ENCODE measurements at regions not wholly inside any gene's neighbourhood (a gene's known extent, or its start where the extent isn't known, plus 50 kb on each side); places are given as distances from the start of the nearest gene placed in this dataset.

- no peak for DNase-seq
Observed at GRCh38 chr12:45553204-45553603, 176.3 kb upstream of the ARID2 start.

GRCh38 chr12:45557016-45557415, 172.5 kb upstream of the ARID2 start:
- no peak for DNase-seq

- no peak for DNase-seq
Observed at GRCh38 chr12:45558353-45558752, 171.2 kb upstream of the ARID2 start.

GRCh38 chr12:45559537-45559936, 170.0 kb upstream of the ARID2 start:
- DNase-seq = no peak

- no peak for DNase-seq
Observed at GRCh38 chr12:45560689-45561088, 168.8 kb upstream of the ARID2 start.

GRCh38 chr12:45561488-45561887, 168.0 kb upstream of the ARID2 start:
- DNase-seq = no peak

GRCh38 chr12:45565590-45565989, 163.9 kb upstream of the ARID2 start:
- no peak for DNase-seq

- DNase-seq = no peak
Observed at GRCh38 chr12:45566257-45566656, 163.2 kb upstream of the ARID2 start.

GRCh38 chr12:45568808-45569207, 160.7 kb upstream of the ARID2 start:
- no peak for DNase-seq

GRCh38 chr12:45570501-45570900, 159.0 kb upstream of the ARID2 start:
- no peak for DNase-seq

GRCh38 chr12:45572114-45572513, 157.4 kb upstream of the ARID2 start:
- no peak for DNase-seq

GRCh38 chr12:45575417-45575816, 154.1 kb upstream of the ARID2 start:
- no peak for DNase-seq

GRCh38 chr12:45575823-45576475, 153.6 kb upstream of the ARID2 start:
- DNase-seq = no peak

GRCh38 chr12:45577844-45578399, 151.6 kb upstream of the ARID2 start:
- DNase-seq = no peak

- no peak for DNase-seq
Observed at GRCh38 chr12:45580356-45580969, 149.0 kb upstream of the ARID2 start.

- no peak for DNase-seq
Observed at GRCh38 chr12:45581112-45581511, 148.4 kb upstream of the ARID2 start.

- no peak for DNase-seq
Observed at GRCh38 chr12:45582536-45582935, 147.0 kb upstream of the ARID2 start.

- no peak for DNase-seq
Observed at GRCh38 chr12:45582986-45583659, 146.4 kb upstream of the ARID2 start.

GRCh38 chr12:45584336-45584735, 145.2 kb upstream of the ARID2 start:
- DNase-seq = no peak

GRCh38 chr12:45585522-45586230, 143.8 kb upstream of the ARID2 start:
- DNase-seq = no peak

GRCh38 chr12:45586486-45586885, 143.0 kb upstream of the ARID2 start:
- DNase-seq = no peak

- no peak for DNase-seq
Observed at GRCh38 chr12:45587012-45587411, 142.5 kb upstream of the ARID2 start.

- no peak for DNase-seq
Observed at GRCh38 chr12:45587877-45588533, 141.5 kb upstream of the ARID2 start.
